A549 (cell line): ENCODE measurements at regions not wholly inside any gene's neighbourhood (a gene's known extent, or its start where the extent isn't known, plus 50 kb on each side); places are given as distances from the start of the nearest gene placed in this dataset.

ENCODE experiments used
- ATAC-seq, 2 experiments: fragments of 200-7000 bp in 1 of 2; fragments of >200 bp in 1 of 2; cut with Nextera tagmentation in 1 of 2; cut with Tn5 transposase in 1 of 2; 3 replicates each; pipeline versions ENCODE4 v1.8.0 to v1.9.1; 2018 to 2020; ENCODE audit warnings: mild to moderate bottlenecking in 1 of 2, moderate library complexity in 1 of 2
- CTCF ChIA-PET: fragments of 300-600 bp; sonication (Branson Sonifier 250); formaldehyde crosslinking; extraction: SDS; loops from one replicate; lab custom pipeline; 2021; ENCODE audit warnings: antibody characterized with exemption, inconsistent platforms; lab: Yijun Ruan, JAX
- POLR2A ChIA-PET: fragments of 350-600 bp; formaldehyde crosslinking; extraction: SDS; loops from one replicate; lab custom pipeline; 2021; ENCODE audit warnings: antibody characterized with exemption, inconsistent platforms; lab: Yijun Ruan, JAX
- DNase-seq, 2 experiments: peaks; one replicate each; pipeline versions ENCODE4 v3.0.0 to v3.0.0-alpha.2; 2011 to 2016; ENCODE audit warnings: low read depth in 1 of 2, low spot score in 1 of 2
- FAIRE-seq: peaks from 2 replicates; lab custom pipeline; 2011; peaks lifted over from hg19 to GRCh38; lab: Jason Lieb, UNC
- H3K27ac ChIP-seq, 2 experiments: fragments of >200 bp; sonication (Bioruptor Twin); formaldehyde crosslinking; 3 replicates each; pipeline ENCODE4 v1.5.1; 2016 to 2017
- H3K4me1 ChIP-seq: fragments of >200 bp; sonication (Bioruptor Twin); formaldehyde crosslinking; 3 replicates; pipeline ENCODE4 v1.6.1; 2016
- H3K4me2 ChIP-seq: fragments of >200 bp; sonication (Bioruptor Twin); formaldehyde crosslinking; 3 replicates; pipeline ENCODE4 v1.6.1; 2016
- H3K4me3 ChIP-seq: fragments of >200 bp; sonication (Bioruptor Twin); formaldehyde crosslinking; 3 replicates; pipeline ENCODE4 v1.5.1; 2016
- H3K9me3 ChIP-seq: fragments of >200 bp; sonication (Bioruptor Twin); formaldehyde crosslinking; 3 replicates; pipeline ENCODE4 v1.6.1; 2016
- BHLHE40 ChIP-seq: IDR thresholded peaks from 2 replicates; pipeline ENCODE4 v1.6.1; 2012; ENCODE audit warnings: low read depth, low read length, inconsistent platforms
- CBX8 ChIP-seq: fragments of 200-600 bp; sonication (generic); IDR thresholded peaks from 2 replicates; pipeline ENCODE4 v1.6.1; 2016
- CEBPB ChIP-seq, 2 experiments: fragments of >200 bp in 1 of 2; sonication (Bioruptor Twin) in 1 of 2; formaldehyde crosslinking in 1 of 2; IDR thresholded peaks; 2 replicates each; pipeline ENCODE4 v1.6.1; 2012 to 2016
- CHD4 ChIP-seq: fragments of 200-600 bp; sonication (generic); IDR thresholded peaks from 2 replicates; pipeline ENCODE4 v1.6.1; 2016; ENCODE audit warnings: antibody characterized with exemption, mild to moderate bottlenecking, borderline replicate concordance
- EP300 ChIP-seq, 2 experiments: fragments of >200 bp; sonication (Bioruptor Twin); formaldehyde crosslinking; IDR thresholded peaks; 2 replicates in 1 of 2; 3 replicates in 1 of 2; pipeline ENCODE4 v1.6.1; 2016 to 2017
- FOSL2 ChIP-seq, 2 experiments: fragments of 450-650 bp in 1 of 2; fragments of >200 bp in 1 of 2; sonication (Bioruptor Twin) in 1 of 2; formaldehyde crosslinking; IDR thresholded peaks; 2 replicates each; pipeline versions ENCODE4 v1.5.0 to v1.6.1; 2016 to 2020; ENCODE audit warnings: mild to moderate bottlenecking in 1 of 2, moderate library complexity in 1 of 2
- HOXA7 ChIP-seq: fragments of 250-450 bp; sonication (Bioruptor Pico); IDR thresholded peaks from 2 replicates; pipeline ENCODE4 v1.5.0; 2020; ENCODE audit warnings: mild to moderate bottlenecking, moderate library complexity
- JUNB ChIP-seq: fragments of >200 bp; sonication (Bioruptor Twin); formaldehyde crosslinking; IDR thresholded peaks from 2 replicates; pipeline ENCODE4 v1.6.1; 2016
- KDM1A ChIP-seq: fragments of 200-600 bp; sonication (generic); IDR thresholded peaks from 2 replicates; pipeline ENCODE4 v1.6.1; 2016; ENCODE audit warnings: low read depth, mild to moderate bottlenecking
- NR3C1 ChIP-seq: fragments of >200 bp; sonication (Bioruptor Twin); formaldehyde crosslinking; IDR thresholded peaks from 3 replicates; pipeline ENCODE4 v1.6.1; 2017
- PHF8 ChIP-seq: fragments of 200-600 bp; sonication (generic); IDR thresholded peaks from 2 replicates; pipeline ENCODE4 v1.6.1; 2016; ENCODE audit warnings: low read depth, mild to moderate bottlenecking, antibody characterized with exemption, moderate library complexity, borderline replicate concordance
- TP53 ChIP-seq: fragments of 250-450 bp; sonication (Bioruptor Pico); IDR thresholded peaks from 2 replicates; pipeline ENCODE4 v1.5.0; 2021; ENCODE audit warnings: mild to moderate bottlenecking, moderate library complexity
- ZSCAN20 ChIP-seq: fragments of 250-450 bp; sonication (Bioruptor Pico); IDR thresholded peaks from 2 replicates; pipeline ENCODE4 v1.8.0; 2022; ENCODE audit warnings: mild to moderate bottlenecking, moderate library complexity
- WGBS: methylation state at CpG from one replicate; pipeline ENCODE4 v1.1.6; 2017; ENCODE audit errors: missing lambda C conversion rate; 5-methylcytosine and 5-hydroxymethylcytosine counted together
- TF ChIP-seq, protein P1 (sequence below): fragments of 200-600 bp; sonication (generic); IDR thresholded peaks from 2 replicates; pipeline ENCODE4 v1.6.1; 2016; ENCODE audit warnings: antibody characterized with exemption, mild to moderate bottlenecking, moderate library complexity
- TF ChIP-seq, protein P2 (sequence below): fragments of 250-450 bp; sonication (Bioruptor Pico); IDR thresholded peaks from 2 replicates; pipeline ENCODE4 v1.5.0; 2020; ENCODE audit warnings: low read depth, mild to moderate bottlenecking, moderate library complexity
- TF ChIP-seq, protein P3 (sequence below): fragments of >200 bp; sonication (Bioruptor Twin); formaldehyde crosslinking; IDR thresholded peaks from 3 replicates; pipeline ENCODE4 v1.5.1; 2016
- TF ChIP-seq, protein P4 (sequence below): fragments of 450-650 bp; IDR thresholded peaks from 2 replicates; pipeline ENCODE4 v1.6.1; 2014; ENCODE audit warnings: antibody characterized with exemption
- TF ChIP-seq, protein P5 (sequence below): fragments of >200 bp; sonication (Bioruptor Twin); formaldehyde crosslinking; IDR thresholded peaks from 3 replicates; pipeline ENCODE4 v1.6.1; 2016

DNA sequence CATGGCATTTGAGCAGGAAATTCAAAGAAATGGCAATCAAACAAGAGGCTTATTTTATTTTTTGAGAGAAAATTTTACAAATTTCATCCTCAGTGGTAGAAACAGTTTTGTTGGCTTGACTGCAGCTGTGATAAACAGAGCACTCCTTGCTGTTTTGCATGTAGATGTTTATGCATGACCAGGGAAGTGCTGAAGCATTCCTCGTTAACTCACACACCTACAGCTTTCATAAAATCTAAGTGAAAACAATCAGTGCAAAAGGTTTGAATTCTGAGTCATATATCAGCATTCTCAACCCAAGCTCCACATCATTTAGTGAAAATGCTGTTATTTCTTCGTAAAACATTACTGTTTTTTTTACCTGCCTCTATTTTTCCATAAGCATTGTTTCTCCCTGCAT lies 146.6 kb upstream of the CCDC68 start (continued):
- TF ChIP-seq, protein P1, sequence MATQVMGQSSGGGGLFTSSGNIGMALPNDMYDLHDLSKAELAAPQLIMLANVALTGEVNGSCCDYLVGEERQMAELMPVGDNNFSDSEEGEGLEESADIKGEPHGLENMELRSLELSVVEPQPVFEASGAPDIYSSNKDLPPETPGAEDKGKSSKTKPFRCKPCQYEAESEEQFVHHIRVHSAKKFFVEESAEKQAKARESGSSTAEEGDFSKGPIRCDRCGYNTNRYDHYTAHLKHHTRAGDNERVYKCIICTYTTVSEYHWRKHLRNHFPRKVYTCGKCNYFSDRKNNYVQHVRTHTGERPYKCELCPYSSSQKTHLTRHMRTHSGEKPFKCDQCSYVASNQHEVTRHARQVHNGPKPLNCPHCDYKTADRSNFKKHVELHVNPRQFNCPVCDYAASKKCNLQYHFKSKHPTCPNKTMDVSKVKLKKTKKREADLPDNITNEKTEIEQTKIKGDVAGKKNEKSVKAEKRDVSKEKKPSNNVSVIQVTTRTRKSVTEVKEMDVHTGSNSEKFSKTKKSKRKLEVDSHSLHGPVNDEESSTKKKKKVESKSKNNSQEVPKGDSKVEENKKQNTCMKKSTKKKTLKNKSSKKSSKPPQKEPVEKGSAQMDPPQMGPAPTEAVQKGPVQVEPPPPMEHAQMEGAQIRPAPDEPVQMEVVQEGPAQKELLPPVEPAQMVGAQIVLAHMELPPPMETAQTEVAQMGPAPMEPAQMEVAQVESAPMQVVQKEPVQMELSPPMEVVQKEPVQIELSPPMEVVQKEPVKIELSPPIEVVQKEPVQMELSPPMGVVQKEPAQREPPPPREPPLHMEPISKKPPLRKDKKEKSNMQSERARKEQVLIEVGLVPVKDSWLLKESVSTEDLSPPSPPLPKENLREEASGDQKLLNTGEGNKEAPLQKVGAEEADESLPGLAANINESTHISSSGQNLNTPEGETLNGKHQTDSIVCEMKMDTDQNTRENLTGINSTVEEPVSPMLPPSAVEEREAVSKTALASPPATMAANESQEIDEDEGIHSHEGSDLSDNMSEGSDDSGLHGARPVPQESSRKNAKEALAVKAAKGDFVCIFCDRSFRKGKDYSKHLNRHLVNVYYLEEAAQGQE: no peak

DNA sequence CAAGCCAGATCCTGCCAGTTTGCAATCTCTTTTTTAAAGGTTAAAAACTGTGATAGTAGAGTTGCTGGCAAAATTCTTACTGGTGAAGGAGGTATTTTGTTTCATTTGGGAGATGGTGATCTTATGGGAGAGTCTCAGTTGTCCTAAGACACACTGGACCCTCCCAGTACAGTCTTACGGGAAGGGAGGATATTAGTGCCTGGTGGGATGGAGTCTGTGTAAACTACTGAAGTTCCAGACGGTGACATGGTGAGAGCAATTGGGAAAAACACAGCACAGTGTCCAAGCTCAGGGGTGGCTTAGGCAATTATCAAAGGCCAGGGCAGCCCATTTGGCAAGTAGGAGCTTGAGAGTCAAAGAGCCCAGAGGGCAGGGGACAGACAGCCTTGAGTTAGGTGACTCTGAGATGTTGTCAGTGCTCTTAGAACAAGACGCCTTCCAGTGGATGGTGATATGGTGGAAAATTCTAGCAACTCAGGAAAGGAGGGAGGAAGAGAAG lies 143.7 kb upstream of the CCDC68 start:
- ChIA-PET CTCF (no interaction called here), POLR2A (no interaction called here)
- ATAC-seq: no peak
- H3K4me3 ChIP-seq: no peak overlapping the region
- DNase-seq: no peak
- FAIRE-seq: no peak
- WGBS: 89% methylated on average over 3 of the region's 3 CpGs
- TF ChIP-seq JUNB: no peak
- TF ChIP-seq PHF8: no peak
- no peak for TF ChIP-seq CEBPB (IDR thresholded peaks at IDR 0.05)
- TF ChIP-seq, protein P2, sequence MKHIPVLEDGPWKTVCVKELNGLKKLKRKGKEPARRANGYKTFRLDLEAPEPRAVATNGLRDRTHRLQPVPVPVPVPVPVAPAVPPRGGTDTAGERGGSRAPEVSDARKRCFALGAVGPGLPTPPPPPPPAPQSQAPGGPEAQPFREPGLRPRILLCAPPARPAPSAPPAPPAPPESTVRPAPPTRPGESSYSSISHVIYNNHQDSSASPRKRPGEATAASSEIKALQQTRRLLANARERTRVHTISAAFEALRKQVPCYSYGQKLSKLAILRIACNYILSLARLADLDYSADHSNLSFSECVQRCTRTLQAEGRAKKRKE (CRISPR knock-in tag): no peak
- TF ChIP-seq FOSL2 (IDR thresholded peaks at IDR 0.05): no peak
- no peak for TF ChIP-seq FOSL2 (CRISPR knock-in tag; IDR thresholded peaks at IDR 0.05)
- no peak for TF ChIP-seq CHD4
- TF ChIP-seq BHLHE40: no peak
- TF ChIP-seq, protein P3, sequence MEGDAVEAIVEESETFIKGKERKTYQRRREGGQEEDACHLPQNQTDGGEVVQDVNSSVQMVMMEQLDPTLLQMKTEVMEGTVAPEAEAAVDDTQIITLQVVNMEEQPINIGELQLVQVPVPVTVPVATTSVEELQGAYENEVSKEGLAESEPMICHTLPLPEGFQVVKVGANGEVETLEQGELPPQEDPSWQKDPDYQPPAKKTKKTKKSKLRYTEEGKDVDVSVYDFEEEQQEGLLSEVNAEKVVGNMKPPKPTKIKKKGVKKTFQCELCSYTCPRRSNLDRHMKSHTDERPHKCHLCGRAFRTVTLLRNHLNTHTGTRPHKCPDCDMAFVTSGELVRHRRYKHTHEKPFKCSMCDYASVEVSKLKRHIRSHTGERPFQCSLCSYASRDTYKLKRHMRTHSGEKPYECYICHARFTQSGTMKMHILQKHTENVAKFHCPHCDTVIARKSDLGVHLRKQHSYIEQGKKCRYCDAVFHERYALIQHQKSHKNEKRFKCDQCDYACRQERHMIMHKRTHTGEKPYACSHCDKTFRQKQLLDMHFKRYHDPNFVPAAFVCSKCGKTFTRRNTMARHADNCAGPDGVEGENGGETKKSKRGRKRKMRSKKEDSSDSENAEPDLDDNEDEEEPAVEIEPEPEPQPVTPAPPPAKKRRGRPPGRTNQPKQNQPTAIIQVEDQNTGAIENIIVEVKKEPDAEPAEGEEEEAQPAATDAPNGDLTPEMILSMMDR: no peak
- TF ChIP-seq EP300 (IDR thresholded peaks at IDR 0.05): no peak
- TF ChIP-seq, all 56 proteins: peak for 0
- H3K9me3 ChIP-seq: no peaks in the 10 kb centered on the region
- peaks cover 29% of the 10 kb centered on the region for H3K4me1 ChIP-seq
- no peak overlapping the region for H3K4me2 ChIP-seq
- peak overlapping the region in 1 of 2 experiments; percentile 82; a peak in 2 of 6 replicates for H3K27ac ChIP-seq

DNA sequence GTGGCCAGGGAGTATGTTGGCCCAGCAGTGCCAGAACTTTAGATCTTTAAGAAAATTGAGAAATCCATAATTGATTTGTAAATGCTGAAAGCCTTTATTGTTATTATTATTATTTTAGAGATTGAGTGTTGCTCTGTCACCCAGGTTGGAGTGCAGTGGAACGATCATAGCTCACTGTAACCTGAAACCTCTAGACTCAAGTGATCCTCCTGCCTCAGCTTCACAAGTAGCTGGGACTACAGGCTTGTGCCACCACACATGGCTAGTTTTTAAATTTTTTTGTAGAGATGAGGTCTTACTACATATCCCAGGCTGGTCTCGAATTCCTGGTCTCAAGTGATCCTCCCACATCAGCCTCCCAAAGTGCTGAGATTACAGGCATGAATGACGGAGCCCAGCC lies 143.2 kb upstream of the CCDC68 start:
- no peaks in the 10 kb centered on the region for H3K9me3 ChIP-seq
- no peak overlapping the region for H3K4me2 ChIP-seq
- DNase-seq: no peak
- POLR2A ChIA-PET: no interaction called here
- TF ChIP-seq ZSCAN20 (CRISPR knock-in tag) (no peak), HOXA7 (CRISPR knock-in tag) (no peak), KDM1A (no peak), CBX8 (no peak), JUNB (no peak), NR3C1 (no peak), TP53 (CRISPR knock-in tag) (no peak)
- TF ChIP-seq, protein P4, sequence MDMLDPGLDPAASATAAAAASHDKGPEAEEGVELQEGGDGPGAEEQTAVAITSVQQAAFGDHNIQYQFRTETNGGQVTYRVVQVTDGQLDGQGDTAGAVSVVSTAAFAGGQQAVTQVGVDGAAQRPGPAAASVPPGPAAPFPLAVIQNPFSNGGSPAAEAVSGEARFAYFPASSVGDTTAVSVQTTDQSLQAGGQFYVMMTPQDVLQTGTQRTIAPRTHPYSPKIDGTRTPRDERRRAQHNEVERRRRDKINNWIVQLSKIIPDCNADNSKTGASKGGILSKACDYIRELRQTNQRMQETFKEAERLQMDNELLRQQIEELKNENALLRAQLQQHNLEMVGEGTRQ: no peak
- TF ChIP-seq, protein P5, sequence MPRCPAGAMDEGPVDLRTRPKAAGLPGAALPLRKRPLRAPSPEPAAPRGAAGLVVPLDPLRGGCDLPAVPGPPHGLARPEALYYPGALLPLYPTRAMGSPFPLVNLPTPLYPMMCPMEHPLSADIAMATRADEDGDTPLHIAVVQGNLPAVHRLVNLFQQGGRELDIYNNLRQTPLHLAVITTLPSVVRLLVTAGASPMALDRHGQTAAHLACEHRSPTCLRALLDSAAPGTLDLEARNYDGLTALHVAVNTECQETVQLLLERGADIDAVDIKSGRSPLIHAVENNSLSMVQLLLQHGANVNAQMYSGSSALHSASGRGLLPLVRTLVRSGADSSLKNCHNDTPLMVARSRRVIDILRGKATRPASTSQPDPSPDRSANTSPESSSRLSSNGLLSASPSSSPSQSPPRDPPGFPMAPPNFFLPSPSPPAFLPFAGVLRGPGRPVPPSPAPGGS: no peak
- ATAC-seq: no peak
- no peak overlapping the region for H3K4me3 ChIP-seq
- H3K4me1 ChIP-seq: peaks cover 33% of the 10 kb centered on the region
- WGBS: 88% methylated on average over 3 of the region's 3 CpGs
- peak overlapping the region; percentile 72 to 82; a peak in 5 of 6 replicates for H3K27ac ChIP-seq
- no peak for FAIRE-seq
- CTCF ChIA-PET: no interaction called here
